GM21717 (cell line): ENCODE measurements at regions not wholly inside any gene's neighbourhood (a gene's known extent, or its start where the extent isn't known, plus 50 kb on each side); places are given as distances from the start of the nearest gene placed in this dataset.
"Not testable (repeated sequence)": the region's sequence is repeated elsewhere in the genome, so short reads cannot be mapped to it uniquely, and the experiment has no call there.

ENCODE experiments used
- ATAC-seq: cut with Tn5 transposase; IDR thresholded peaks from one replicate; pipeline ENCODE4 v1.9.1; 2021; ENCODE audit warnings: mild to moderate bottlenecking, moderate library complexity; ENCODE audit not compliant: unreplicated experiment

DNA sequence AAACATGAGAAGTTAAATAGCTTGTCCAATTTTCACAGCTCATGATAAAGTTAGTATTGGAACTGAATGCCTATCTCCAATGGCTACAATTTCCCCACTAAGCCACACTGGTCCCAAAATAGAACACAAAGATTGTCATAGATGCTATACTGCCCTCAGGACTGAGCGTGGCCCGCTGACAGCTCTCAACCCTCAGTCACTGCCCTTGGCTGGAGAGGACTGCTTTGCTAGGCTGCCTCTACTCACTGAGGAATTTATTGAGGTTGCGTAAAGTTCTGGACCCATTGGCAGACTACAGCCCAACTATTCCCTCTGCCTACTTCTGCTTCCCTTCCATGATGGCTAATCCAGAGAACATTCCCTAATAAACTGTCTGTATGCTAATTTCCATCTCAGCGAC, 165.5 kb upstream of the BET1 start:
- ATAC-seq, result no peak

- ATAC-seq, result peak; percentile 90
Measured at GRCh38 chr7:94170836-94171235, 166.7 kb upstream of the BET1 start.

DNA sequence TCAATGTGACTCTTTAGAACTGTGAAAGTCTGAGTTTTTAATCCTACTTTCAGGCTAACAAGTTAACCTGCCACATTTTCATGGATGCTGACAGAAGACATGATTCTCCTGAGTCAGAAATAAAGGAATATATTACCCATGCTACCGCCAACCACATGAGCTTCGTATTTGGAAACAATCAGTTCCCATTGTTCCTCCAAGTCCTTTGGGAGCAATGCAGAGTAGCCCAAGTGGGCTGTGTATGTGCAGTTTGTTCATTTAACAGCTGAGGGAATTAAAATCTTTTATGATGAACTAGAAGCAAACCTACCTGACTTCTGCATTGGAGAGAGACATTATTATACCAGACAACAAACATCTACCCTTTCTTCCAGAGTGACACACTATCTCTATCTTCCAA, 169.3 kb upstream of the BET1 start:
- no peak for ATAC-seq

DNA sequence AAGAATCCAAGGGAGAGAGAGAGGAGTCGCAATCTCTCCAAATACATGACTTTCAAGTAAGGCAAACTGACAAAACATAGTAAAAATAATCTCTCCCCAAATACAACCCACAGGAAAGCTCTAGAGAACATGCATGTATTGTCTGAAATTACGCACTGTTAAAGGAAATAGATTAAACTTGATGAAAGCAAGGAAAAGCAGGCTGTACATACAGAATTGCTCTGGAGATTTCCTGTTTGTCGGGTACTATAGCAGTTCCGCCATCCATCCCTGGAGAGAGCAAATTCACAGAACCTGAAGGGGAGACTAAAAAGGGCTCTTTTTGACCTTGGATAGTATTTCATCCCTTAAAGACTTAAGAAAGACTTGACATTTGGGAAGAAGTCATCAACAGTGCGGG, 170.2 kb upstream of the BET1 start:
- ATAC-seq, result no peak

DNA sequence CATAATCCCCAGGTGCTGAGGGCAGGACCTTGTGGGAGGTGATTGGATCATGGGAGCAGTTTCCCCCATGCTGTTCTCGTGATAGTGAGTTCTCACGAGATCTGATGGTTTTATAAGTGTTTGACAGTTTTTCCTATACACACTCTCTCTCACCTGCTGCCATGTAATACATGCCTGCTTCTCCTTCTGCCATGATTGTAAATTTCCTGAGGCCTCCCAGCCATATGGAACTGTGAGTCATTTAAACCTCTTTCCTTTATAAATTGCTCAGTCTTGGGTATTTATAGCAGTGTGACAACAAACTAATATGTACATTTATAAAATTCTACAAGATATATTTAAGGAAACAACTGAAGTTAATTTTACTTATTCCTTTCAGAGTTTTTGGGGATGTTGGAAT, 170.8 kb upstream of the BET1 start:
- no peak for ATAC-seq

DNA sequence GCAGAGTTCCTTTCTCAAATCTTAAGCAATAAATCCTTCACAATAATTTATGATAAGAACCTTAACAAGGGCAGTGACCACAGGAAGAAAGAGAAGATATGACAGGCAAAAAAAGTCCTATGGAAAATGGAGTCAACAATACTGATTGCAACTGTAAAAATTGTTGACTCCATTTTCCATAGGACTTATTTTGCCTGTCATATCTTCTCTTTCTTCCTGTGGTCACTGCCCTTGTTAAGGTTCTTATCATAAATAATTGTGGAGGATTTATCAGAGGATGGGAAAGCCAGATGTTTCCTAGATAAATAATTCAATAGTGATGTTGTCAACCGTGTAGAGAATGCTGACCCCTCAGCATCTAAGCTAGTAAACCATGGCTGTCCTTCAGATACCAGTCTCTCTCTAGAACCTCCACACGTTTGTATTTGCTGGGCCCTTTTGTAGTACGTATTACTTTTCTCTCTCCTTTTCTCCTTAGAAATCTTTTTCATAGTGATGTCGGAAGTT, 172.6 kb upstream of the BET1 start:
- ATAC-seq, result no peak

- no peak for ATAC-seq
Measured at GRCh38 chr7:94177441-94177840, 173.3 kb upstream of the BET1 start.

DNA sequence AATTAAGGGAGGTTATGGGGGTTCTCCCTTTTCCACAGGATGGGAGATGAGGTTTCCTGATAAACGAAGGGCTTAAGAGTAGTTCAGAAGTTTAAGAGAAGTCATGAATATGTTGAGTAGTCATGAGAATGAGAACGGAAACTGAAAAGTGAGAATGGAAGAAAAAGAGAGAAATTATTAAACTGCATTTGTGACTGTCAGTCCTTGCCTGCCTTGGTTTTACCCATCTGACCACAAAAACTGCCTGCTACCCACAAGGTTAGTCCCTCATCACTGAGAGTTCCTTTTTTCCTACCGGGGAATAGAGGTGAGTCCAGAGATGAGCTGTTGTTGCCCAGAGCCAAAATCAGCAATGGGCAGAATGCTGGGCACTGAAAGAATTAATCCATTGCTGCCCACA, 174.1 kb upstream of the BET1 start:
- ATAC-seq, result peak; percentile 98

- ATAC-seq, result no peak
Measured at GRCh38 chr7:94179466-94179865, 175.3 kb upstream of the BET1 start.

DNA sequence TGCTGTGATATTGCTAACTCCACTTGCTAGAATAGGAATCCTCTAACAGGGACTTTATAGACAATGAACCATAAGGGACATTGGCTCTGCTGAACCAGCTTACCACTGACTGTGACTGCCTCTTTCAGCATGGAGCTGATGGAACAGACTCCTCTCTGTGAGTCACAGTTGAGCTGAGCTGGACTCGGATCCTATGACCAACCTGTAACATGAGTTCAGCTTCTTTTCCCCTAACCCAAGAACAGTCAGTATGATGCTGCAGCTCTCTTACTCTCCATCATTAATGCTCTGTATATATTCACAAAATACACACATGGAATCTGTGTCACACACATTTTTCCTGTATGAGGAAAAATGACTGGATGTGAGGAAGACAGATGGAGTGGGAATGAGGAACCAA, 177.9 kb upstream of the BET1 start:
- no peak for ATAC-seq

DNA sequence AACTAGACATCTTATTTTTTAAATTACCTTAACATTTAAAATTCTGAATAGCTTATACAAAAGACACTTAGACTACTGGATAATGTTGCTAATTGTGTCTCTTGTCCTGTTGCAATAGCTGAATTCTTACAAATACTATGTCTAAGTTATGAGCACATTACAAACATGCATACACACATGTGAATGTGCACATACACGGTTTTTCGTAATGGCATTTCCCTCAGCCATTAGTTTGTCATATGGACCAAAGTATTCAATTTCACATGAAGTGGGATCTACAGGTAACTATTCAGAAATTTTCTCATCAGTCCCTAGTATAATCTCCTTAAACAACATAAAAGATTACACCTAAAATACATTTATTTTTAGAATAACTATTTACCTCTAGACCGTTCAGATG, 178.6 kb upstream of the BET1 start:
- ATAC-seq, result no peak

- ATAC-seq, result no peak
Measured at GRCh38 chr7:94183289-94183749, 179.2 kb upstream of the BET1 start.

GRCh38 chr7:94183891-94184290, 179.7 kb upstream of the BET1 start:
- ATAC-seq, result no peak

DNA sequence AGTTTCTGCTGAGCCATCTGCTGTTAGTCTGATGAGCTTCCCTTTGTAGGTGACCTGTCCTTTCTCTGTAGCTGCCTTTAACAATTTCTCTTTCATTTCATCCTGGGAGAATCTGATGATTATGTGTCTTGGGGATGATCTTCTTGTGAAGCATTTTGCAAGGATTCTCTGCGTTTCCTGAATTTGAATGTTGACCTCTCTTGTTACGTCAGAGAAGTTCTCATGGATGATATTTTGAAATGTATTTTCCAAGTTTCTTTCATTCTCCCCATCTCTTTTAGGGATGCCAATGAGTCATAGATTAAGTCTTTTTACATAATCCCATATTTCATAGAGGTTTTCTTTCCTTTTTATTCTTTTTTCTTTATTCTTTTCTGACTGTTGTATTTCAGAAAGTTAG, 184.2 kb upstream of the BET1 start:
- ATAC-seq, result no peak

- no peak for ATAC-seq
Measured at GRCh38 chr7:94190599-94191061, 186.5 kb upstream of the BET1 start.

DNA sequence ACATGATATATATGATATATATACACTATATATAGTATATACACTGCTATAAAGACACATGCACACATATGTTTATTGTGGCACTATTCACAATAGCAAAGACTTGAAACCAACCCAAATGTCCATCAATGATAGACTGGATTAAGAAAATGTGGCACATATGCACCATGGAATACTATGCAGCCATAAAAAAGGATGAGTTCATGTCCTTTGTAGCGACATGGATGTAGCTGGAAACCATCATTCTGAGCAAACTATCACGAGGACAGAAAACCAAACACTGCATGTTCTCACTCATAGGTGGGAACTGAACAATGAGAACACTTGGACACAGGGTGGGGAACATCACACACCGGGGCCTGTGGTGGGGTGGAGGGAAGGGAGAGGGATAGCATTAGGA, 190.3 kb upstream of the BET1 start:
- not testable (repeated sequence) for ATAC-seq

DNA sequence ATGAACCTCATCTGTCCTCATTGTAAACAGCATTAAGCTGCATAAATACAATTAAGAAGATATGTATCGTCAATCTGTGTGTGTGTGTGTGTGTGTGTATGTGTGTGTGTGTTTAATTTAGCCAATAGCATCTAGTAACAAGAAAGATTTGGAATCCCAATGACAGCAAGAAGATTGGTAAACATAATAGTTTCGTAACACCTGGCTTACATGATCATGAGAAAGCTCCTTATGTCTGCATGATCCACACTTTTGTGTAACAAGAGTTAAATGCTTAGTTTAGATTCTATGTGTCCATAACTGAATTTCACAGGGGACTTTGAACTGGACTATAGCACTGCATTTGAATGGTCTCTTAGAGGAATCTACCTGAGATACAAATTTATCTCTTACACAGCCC, 191.0 kb upstream of the BET1 start:
- no peak for ATAC-seq

DNA sequence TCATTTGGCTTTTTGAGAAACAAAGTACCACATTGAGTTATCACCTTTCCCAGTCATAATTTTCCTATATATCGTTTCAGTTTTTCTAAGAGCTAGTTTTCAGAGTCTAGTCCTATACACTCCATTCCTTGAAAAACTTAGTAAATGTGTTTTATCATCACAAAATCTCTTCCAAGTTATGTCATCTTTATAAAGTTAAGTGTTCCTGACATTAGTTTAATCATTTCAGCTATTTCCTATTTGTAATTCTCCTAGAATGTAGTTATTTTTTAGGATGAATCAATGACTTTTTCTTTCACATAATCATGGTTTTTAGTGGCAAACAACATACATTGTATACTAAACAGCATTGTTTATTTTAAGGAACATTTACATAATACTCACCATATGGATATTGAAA, 191.7 kb upstream of the BET1 start:
- ATAC-seq, result no peak

GRCh38 chr7:94205529-94205928, 189.2 kb upstream of the COL1A2 start:
- ATAC-seq, result no peak

- no peak for ATAC-seq
Measured at GRCh38 chr7:94206295-94206694, 188.4 kb upstream of the COL1A2 start.

DNA sequence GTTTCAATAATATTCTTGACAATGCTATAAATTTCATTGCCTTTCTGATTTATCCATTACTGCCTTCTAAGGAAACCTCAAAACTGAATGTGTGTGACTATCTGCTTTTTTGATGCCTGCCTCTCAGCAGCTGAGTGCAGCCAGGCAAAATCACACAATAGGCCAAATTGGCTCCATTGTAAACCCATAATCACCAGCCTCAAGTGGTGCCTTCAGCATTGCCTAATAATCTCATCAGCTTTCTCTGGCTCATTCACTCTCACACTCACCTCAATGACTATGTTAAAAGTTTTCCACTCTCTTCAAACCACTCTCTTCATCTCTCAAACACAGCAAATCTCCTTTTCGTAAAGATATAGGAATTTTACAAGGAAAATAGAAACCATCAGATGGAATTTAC, 182.5 kb upstream of the COL1A2 start:
- no peak for ATAC-seq

DNA sequence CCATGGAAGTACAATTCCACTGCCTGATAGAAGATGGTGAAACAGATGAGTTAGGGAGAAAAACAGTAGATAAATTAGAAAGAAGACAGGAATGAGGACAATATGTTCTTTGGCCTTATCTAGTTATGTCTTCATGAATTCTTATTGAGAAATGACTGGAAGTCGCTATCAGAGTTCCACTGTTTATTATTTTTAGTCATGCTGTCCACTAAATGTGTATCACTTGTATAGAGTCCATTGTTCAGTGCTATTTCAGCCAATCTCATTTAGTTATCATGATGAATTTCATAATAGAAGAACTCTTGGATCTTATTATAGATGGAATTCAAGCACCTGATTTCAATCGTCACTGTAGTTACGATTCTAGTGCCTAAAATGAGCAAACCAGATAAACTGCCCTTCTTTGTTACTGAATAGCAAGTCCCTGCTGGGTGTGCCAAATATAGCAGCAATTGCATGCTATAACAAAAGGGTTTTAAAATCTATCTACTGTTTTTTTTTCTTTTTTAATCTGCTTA, 177.7 kb upstream of the COL1A2 start:
- no peak for ATAC-seq

- no peak for ATAC-seq
Measured at GRCh38 chr7:94217766-94218165, 176.9 kb upstream of the COL1A2 start.
